SK-N-MC (cell line): ENCODE measurements at regions not wholly inside any gene's neighbourhood (a gene's known extent, or its start where the extent isn't known, plus 50 kb on each side); places are given as distances from the start of the nearest gene placed in this dataset.
"Not testable (repeated sequence)": the region's sequence is repeated elsewhere in the genome, so short reads cannot be mapped to it uniquely, and the experiment has no call there.

Experiments
- DNase-seq: peaks from one replicate; pipeline ENCODE4 v3.0.0-alpha.2; 2011; ENCODE audit warnings: low read depth, low spot score
- H3K27ac ChIP-seq: fragments of 200-600 bp; sonication (generic); 2 replicates; pipeline ENCODE4 v1.5.1; 2016; ENCODE audit warnings: mixed run types
- H3K36me3 ChIP-seq: fragments of 200-600 bp; sonication (generic); 2 replicates; pipeline ENCODE4 v1.6.1; 2017; ENCODE audit warnings: antibody characterized with exemption, low read length, mixed read lengths; ENCODE audit not compliant: insufficient read depth
- H3K4me3 ChIP-seq: fragments of 200-600 bp; sonication (generic); 2 replicates; pipeline ENCODE4 v1.5.1; 2016
- H3K9ac ChIP-seq: fragments of 200-600 bp; sonication (generic); 2 replicates; pipeline ENCODE4 v1.8.0; 2017; ENCODE audit warnings: mixed run types, mixed read lengths; ENCODE audit not compliant: insufficient read length
- H3K9me3 ChIP-seq: fragments of 200-600 bp; sonication (generic); 2 replicates; pipeline ENCODE4 v1.6.1; 2017; ENCODE audit warnings: low read depth, mild to moderate bottlenecking, antibody characterized with exemption, low read length, moderate library complexity, mixed read lengths
- EZH2 ChIP-seq: fragments of 200-600 bp; sonication (generic); IDR thresholded peaks from one replicate; pipeline ENCODE4 v1.6.1; 2017; ENCODE audit warnings: antibody characterized with exemption
- FOXP2 ChIP-seq: optimal IDR thresholded peaks from 2 replicates; pipeline ENCODE3; 2011; ENCODE audit warnings: mild to moderate bottlenecking, moderate library complexity; ENCODE audit not compliant: insufficient read depth; ENCODE audit errors: extremely low read length, control extremely low read depth
- POLR2AphosphoS5 ChIP-seq: IDR thresholded peaks from 2 replicates; pipeline ENCODE4 v1.6.1; 2012; ENCODE audit warnings: mild to moderate bottlenecking, low read depth, low read length, borderline replicate concordance

DNA sequence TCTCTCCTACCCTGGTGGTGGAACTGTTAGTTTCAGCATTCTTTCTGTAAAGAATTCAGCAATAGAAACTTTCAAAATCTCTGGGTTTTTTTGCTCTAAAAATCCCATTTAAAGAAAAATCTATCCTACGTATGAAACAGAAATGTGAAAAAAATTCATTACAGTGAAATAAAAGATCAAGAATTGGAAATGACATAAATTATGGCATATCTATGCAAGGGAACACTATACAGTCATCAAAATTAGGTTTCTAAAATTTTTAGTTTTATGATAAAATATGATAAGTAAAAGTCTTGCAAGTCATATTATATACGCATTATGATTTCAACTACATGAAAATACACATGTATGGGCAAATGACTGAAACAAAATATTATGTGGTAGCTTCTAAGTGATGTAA, 342.6 kb downstream of the CETN3 start:
- no peak for TF ChIP-seq FOXP2
- TF ChIP-seq EZH2: no peak
- no peak overlapping the region for H3K9ac ChIP-seq
- H3K36me3 ChIP-seq: no peaks in the 10 kb centered on the region
- DNase-seq: no peak
- no peaks in the 10 kb centered on the region for H3K9me3 ChIP-seq
- H3K4me3 ChIP-seq: no peak overlapping the region
- no peak overlapping the region for H3K27ac ChIP-seq

DNA sequence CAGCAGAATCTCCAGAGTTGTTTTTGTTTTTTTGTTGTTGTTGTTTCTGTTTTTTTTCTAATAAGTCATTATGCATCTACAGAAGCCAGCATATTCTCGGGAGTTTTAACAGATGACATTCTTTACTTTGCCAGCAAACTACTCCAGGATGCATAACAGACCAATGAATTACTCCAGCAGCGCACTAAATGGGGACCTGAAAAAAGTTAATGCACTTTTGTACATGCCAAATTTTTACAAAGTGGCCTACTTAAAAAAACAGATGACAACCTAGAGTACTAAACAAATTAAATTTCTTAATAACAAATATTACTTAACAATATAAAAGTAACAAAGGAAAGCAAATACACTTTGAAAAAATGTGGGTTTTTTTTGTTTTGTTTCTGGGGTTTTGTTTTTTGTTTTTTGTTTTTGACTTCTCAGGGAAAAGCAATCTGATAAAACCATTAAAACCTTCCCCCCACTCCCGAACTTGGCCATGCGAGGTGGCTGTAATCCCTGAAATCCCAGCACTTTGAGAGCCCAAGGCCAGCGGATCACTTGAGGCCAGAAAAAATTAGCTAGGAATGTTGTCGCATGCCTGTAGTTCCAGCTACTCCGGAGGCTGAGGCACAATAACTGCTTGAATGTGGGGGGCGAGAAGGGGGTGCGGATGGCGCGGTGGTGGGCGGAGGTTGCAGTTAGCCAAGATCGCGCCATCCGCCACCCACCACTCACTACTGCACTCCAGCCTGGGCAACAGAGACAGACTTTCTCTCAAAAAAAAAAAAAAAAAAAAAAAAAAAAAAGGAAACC, 352.4 kb downstream of the CETN3 start:
- H3K9me3 ChIP-seq: no peaks in the 10 kb centered on the region
- no peaks in the 10 kb centered on the region for H3K36me3 ChIP-seq
- no peak for DNase-seq
- no peak for TF ChIP-seq POLR2AphosphoS5
- no peak for TF ChIP-seq EZH2
- no peak for TF ChIP-seq FOXP2
- H3K27ac ChIP-seq: no peak overlapping the region
- no peak overlapping the region for H3K4me3 ChIP-seq
- no peak overlapping the region for H3K9ac ChIP-seq

DNA sequence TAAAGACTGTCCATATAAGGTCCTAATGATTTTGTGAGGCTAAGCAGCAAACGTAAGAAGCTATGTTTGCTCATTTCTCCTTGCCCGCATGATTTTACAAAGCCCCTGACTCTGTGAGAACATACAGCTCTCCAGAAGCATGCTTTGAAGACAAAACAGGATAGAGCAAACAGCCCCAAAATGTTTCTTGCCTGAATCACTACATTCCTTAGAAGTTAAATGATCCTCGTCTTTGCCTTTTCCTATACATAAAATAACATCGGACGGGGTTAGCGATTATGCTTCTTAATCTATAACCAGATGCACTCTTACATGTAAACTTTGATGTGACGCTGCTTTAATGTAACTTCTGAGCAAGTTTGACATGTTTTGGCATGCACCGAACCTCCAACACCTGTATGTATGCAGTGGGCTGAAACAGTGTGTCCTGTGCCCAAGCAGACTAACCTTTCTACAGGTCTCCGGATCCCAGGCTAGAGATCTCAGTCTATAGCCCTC, 353.7 kb downstream of the CETN3 start:
- DNase-seq: no peak
- no peak for TF ChIP-seq FOXP2
- no peak for TF ChIP-seq POLR2AphosphoS5
- TF ChIP-seq EZH2: no peak
- no peak overlapping the region for H3K4me3 ChIP-seq

DNA sequence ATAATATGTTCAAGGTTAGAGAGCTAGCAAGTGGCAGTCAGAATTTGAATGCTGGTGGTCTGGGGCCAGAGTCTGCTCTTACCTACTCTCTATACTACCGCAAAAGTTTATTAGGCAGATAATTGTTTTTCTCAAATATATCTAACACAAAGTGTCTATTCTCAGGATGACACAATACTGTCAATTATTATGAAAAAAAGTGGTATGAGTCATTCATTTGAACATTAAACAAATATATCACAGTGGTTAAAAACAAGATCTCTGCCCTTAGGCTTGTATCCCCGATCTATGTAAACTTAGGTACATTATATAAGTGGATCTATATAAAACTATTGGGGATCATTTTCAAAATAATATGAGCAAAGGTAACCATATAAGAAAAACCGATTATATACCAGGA, 354.9 kb downstream of the CETN3 start:
- Histone ChIP-seq H3K4me3 (no peak overlapping the region), H3K9me3 (no peaks in the 10 kb centered on the region), H3K36me3 (no peaks in the 10 kb centered on the region), H3K27ac (no peak overlapping the region), H3K9ac (no peak overlapping the region)
- DNase-seq: no peak
- no peak for TF ChIP-seq EZH2
- no peak for TF ChIP-seq FOXP2
- TF ChIP-seq POLR2AphosphoS5: no peak

More for the DNA sequence above, 353.7 kb downstream of the CETN3 start:
- H3K27ac ChIP-seq: no peak overlapping the region
- no peaks in the 10 kb centered on the region for H3K36me3 ChIP-seq
- H3K9ac ChIP-seq: no peak overlapping the region
- H3K9me3 ChIP-seq: no peaks in the 10 kb centered on the region

DNA sequence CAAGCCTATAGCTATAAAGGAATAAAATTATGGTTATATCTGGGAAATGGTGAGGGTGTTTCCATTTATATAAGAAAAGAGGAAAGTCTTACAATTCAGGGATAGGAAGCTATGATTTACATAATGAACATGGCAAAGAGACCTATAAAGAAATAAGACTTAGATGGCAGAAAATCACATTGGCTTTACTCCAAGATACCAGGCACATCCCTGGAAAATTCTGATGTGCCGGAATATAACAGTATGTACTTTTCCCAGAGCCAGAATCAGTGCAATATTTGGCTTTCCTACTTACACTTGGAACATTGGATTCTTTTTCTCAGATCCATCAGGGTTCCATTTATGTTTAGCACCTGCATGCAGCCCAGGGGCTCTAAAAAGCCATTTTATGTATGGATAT, 357.8 kb downstream of the CETN3 start:
- Histone ChIP-seq H3K36me3 (no peaks in the 10 kb centered on the region), H3K9me3 (no peaks in the 10 kb centered on the region), H3K27ac (no peak overlapping the region), H3K9ac (no peak overlapping the region), H3K4me3 (no peak overlapping the region)
- DNase-seq: no peak
- TF ChIP-seq FOXP2 (no peak), POLR2AphosphoS5 (no peak), EZH2 (no peak)

DNA sequence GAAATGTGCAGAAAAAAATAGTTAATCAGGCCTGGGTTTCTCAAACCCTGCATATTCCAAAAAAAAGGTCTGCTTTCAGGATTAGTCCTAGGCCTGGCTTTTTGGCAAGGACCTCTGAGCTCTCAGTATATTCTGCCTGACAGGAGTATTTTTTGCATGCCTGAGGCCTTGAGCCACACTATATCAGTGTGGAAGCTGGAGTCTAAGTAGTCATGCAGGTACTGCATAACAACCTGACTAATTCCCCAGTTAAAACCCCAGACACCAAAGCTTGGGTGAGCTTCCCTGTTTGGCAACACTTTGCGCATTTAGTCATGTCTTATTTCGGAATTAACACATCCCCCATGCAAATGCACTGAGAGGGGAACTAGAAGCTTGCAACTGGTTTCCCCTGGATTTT, 359.5 kb downstream of the CETN3 start:
- no peaks in the 10 kb centered on the region for H3K36me3 ChIP-seq
- no peak overlapping the region for H3K4me3 ChIP-seq
- DNase-seq: no peak
- no peak for TF ChIP-seq EZH2
- TF ChIP-seq FOXP2: no peak
- TF ChIP-seq POLR2AphosphoS5: no peak
- no peak overlapping the region for H3K9ac ChIP-seq
- no peak overlapping the region for H3K27ac ChIP-seq
- H3K9me3 ChIP-seq: no peaks in the 10 kb centered on the region

DNA sequence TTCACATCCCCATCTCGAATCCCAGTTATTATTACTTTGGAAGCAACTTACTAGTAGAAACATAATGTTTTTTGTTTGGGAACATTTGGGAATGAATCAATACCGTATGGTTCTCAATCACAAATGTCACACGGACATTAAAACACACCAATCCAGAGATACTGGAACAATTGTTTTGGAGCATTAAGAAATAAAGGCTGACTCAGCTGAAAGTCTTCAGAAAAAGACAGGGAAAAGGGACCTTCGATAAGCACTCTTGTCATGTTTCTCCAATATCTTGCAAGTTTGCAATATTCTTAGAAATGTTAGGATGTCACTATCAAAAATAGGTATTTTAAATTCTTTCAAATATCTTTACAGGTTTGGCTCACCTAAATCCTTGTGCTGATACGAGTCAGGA, 362.4 kb downstream of the CETN3 start:
- Histone ChIP-seq H3K9me3 (no peaks in the 10 kb centered on the region), H3K27ac (no peak overlapping the region), H3K36me3 (no peaks in the 10 kb centered on the region), H3K9ac (no peak overlapping the region), H3K4me3 (no peak overlapping the region)
- no peak for DNase-seq
- TF ChIP-seq EZH2: no peak
- no peak for TF ChIP-seq POLR2AphosphoS5
- no peak for TF ChIP-seq FOXP2

DNA sequence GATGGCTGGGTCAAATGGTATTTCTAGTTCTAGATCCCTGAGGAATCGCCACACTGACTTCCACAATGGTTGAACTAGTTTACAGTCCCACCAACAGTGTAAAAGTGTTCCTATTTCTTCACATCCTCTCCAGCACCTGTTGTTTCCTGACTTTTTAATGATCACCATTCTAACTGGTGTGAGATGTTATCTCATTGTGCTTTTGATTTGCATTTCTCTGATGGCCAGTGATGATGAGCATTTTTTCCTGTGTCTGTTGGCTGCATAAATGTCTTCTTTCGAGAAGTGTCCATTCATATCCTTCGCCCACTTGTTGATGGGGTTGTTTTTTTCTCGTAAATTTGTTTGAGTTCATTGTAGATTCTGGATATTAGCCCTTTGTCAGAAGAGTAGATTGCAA, 369.5 kb downstream of the CETN3 start:
- H3K36me3 ChIP-seq, DNase-seq, H3K9ac ChIP-seq, H3K27ac ChIP-seq, H3K4me3 ChIP-seq, H3K9me3 ChIP-seq: not testable (repeated sequence)

DNA sequence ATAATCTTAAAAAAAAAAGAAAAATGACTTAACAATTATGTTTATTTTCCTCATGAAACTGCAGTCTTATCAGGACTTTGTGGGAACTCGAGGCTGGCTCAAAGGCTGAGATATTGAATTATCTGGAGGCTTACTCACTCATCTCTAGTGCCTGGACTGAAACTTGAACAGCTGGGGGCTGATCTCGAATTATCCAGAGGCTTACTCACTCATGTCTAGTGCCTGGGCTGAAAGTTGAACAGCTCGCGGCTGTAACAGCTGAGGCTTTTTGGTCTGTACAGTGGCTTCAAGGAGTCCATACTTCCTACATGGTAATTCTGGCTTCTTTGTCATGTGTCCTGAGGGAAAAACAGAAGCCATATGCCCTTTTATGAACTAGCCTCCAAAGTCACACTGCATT, 371.9 kb downstream of the CETN3 start:
- Histone ChIP-seq H3K27ac (no peak overlapping the region), H3K9me3 (no peaks in the 10 kb centered on the region), H3K36me3 (no peaks in the 10 kb centered on the region), H3K4me3 (no peak overlapping the region), H3K9ac (no peak overlapping the region)
- DNase-seq: no peak
- no peak for TF ChIP-seq POLR2AphosphoS5
